Activated T-cell treated with anti-CD3 and anti-CD28 coated beads, Interleukin-2, amount 50 U/mL, for 4 hours (primary cell): ENCODE measurements at regions not wholly inside any gene's neighbourhood (a gene's known extent, or its start where the extent isn't known, plus 50 kb on each side); places are given as distances from the start of the nearest gene placed in this dataset.

ENCODE experiments used
- ATAC-seq, 2 donors: fragments of 200-7000 bp; cut with Tn5 transposase; one replicate each; pipeline ENCODE4 v1.10.0; 2021
- DNase-seq: peaks from one replicate; pipeline ENCODE4 v3.0.0-alpha.2; 2020
- H3K27me3 Mint-ChIP-seq: one replicate; pipeline ENCODE4 v1.8.0; 2021; ENCODE audit warnings: low read depth, mixed read lengths
- H3K36me3 Mint-ChIP-seq: one replicate; pipeline ENCODE4 v1.8.0; 2022; ENCODE audit warnings: mixed read lengths; ENCODE audit not compliant: insufficient read depth
- H3K4me1 Mint-ChIP-seq: one replicate; pipeline ENCODE4 v1.8.0; 2021; ENCODE audit warnings: low read depth, mixed read lengths
- H3K4me3 Mint-ChIP-seq: one replicate; pipeline ENCODE4 v1.8.0; 2021; ENCODE audit warnings: mild to moderate bottlenecking, moderate library complexity, mixed read lengths
- H3K9me3 Mint-ChIP-seq: one replicate; pipeline ENCODE4 v1.8.0; 2021; ENCODE audit warnings: mixed read lengths

DNA sequence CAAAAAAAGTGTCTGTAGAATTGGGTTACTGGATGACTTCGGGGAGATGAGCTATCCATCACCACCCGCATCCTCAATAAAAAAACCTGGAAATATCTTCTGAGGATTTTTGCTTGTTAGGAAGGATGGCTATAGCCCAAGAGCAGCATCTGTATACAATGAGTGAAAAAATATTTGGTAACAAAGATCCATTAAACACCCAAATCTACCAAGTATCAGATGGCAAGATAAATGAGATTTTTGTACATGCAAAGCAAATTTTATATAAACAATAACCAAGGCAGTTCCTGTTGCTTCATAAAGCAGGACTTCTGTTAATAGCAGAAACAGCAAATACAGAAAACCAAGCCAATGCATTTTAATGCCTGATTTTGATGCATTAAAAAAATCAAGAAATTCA, 166.6 kb downstream of the SLC28A3 start:
- no peak for DNase-seq
- Mint-ChIP-seq H3K9me3 (no peaks in the 10 kb centered on the region), H3K4me3 (no peak overlapping the region)

DNA sequence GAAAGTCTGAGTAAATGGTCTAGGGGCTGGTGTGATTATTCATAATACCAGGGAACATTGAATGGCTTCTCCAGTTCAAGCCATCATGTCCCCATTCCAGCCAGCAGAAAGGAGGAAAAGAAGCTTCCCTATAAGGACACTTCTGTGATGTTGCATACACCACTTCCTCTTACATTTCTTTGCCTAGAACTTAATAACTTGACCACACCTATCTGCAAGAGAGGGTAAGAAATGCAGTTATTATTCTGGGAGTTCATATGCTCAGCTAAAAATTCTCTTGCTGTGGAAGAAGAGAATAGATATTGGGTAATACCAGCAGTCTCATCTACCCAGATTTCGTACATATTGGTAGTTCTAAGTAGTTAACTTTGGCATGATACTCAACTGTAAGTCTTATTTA, 166.1 kb downstream of the SLC28A3 start:
- Mint-ChIP-seq H3K4me1 (no peaks in the 10 kb centered on the region), H3K4me3 (no peak overlapping the region), H3K27me3 (no peaks in the 10 kb centered on the region), H3K9me3 (no peaks in the 10 kb centered on the region), H3K36me3 (no peaks in the 10 kb centered on the region)
- ATAC-seq: no peak
- no peak for DNase-seq

More for the DNA sequence above, 166.6 kb downstream of the SLC28A3 start:
- Mint-ChIP-seq H3K36me3 (no peaks in the 10 kb centered on the region), H3K4me1 (no peaks in the 10 kb centered on the region), H3K27me3 (no peaks in the 10 kb centered on the region)
- ATAC-seq: no peak

DNA sequence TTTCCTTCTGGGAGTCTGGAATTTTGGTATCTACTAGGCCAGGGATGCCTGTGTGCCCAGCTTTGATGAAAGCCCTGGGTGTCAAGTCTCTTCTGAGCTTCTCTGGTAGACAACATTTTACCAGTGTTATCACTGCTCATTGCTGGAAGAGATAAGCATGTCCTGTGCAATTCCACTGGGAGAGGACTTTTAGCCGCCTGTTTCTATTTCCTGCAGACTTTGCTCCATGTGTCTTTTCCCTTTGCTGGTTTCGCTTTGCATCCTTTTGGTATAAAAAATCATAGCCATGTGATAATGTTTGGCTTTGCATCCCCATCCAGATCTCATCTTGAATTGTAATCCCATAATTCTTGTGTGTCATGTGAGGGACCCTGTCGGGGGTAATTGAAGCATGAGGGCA, 163.2 kb downstream of the SLC28A3 start:
- Mint-ChIP-seq H3K36me3 (no peaks in the 10 kb centered on the region), H3K9me3 (no peaks in the 10 kb centered on the region), H3K4me1 (no peaks in the 10 kb centered on the region), H3K27me3 (peaks cover 7% of the 10 kb centered on the region), H3K4me3 (no peak overlapping the region)
- ATAC-seq: no peak
- DNase-seq: no peak

DNA sequence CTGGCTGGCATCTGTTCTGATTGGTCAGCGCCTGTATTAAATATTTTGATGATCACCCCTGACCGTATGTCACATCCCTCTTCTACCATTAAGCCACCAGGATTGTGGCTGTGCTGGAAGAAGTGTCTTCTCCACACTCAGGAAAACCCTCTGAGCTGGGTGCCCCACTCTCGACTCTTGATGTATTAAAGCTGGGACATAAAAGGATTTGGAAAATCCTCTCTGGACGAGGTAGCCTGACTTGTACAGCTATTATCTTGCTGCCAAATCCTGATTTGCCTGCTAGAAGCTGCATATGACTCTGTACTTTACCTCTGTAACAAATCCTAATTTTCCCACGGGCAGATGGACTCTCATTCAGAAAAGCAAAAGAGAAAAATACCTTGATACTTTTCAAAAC, 161.0 kb downstream of the SLC28A3 start:
- DNase-seq (no peak), ATAC-seq (no peak)
- H3K27me3 Mint-ChIP-seq: peaks cover 7% of the 10 kb centered on the region
- no peaks in the 10 kb centered on the region for H3K36me3 Mint-ChIP-seq
- H3K9me3 Mint-ChIP-seq: no peaks in the 10 kb centered on the region
- no peaks in the 10 kb centered on the region for H3K4me1 Mint-ChIP-seq
- no peak overlapping the region for H3K4me3 Mint-ChIP-seq

DNA sequence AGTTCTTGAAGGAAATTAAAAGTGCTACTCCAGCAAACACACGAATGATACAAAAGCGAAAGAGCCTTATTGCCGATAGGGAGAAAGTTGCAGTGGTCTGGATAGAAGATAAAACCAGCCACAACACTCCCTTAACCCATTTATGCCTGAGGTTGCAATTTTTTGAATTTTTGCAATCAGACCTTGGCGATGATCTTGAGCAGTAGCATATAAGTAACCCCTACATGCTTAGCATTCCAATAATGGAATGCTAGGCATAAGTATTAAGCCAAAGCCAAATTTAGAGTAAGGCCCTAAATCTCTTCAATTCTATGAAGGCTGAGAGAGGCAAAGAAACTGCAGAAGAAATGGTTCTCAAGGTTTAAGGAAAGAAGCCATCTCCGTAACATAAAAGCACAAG, 153.5 kb downstream of the SLC28A3 start:
- no peaks in the 10 kb centered on the region for H3K9me3 Mint-ChIP-seq
- no peaks in the 10 kb centered on the region for H3K36me3 Mint-ChIP-seq
- no peak overlapping the region for H3K4me3 Mint-ChIP-seq
- peaks cover 2% of the 10 kb centered on the region for H3K27me3 Mint-ChIP-seq
- DNase-seq: no peak
- no peaks in the 10 kb centered on the region for H3K4me1 Mint-ChIP-seq
- ATAC-seq: no peak

DNA sequence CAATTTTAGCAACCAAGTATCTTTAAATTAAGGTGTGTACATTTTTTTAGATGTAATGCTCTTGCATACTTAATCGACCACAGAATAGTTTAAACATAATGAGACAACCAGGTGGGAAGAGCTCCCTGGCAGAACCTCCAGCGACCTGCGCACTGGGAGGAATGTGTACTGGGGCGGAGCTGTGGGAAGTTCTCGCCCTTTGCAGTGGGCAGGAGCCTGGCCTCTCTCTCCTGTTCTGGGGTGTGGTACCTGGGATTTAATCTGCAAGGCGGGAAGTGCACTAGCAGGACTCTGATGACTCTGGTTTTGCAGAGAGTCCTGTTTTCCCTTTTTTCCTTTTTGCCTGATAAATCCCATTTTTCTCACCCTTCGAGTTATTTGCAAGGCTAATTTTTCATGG, 150.7 kb downstream of the SLC28A3 start:
- Mint-ChIP-seq H3K4me1 (no peaks in the 10 kb centered on the region), H3K9me3 (no peaks in the 10 kb centered on the region), H3K4me3 (no peak overlapping the region), H3K36me3 (no peaks in the 10 kb centered on the region), H3K27me3 (peaks cover 4% of the 10 kb centered on the region)
- ATAC-seq (no peak), DNase-seq (no peak)

DNA sequence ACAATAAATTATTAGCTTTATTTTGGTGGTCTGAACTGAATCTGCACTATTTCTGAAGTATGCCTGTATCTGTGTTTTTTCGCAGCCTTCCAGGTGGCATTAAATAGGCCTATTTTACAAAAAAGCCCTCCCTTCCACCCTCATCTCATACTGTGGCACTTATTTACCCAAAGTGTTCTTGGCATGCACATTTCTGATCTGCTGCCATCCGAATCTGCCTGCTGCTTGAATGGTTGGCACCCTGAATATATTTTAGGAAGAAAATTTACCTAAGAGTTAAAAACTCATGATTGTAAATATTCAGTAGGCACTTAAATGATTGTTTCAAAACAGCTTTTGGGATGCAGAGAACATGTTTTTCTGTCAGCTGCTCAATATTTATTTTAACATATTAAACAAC, 150.1 kb downstream of the SLC28A3 start:
- H3K4me3 Mint-ChIP-seq: no peak overlapping the region
- no peak for ATAC-seq
- no peaks in the 10 kb centered on the region for H3K36me3 Mint-ChIP-seq
- H3K27me3 Mint-ChIP-seq: peaks cover 4% of the 10 kb centered on the region
- no peaks in the 10 kb centered on the region for H3K4me1 Mint-ChIP-seq
- no peak for DNase-seq
- H3K9me3 Mint-ChIP-seq: no peaks in the 10 kb centered on the region

DNA sequence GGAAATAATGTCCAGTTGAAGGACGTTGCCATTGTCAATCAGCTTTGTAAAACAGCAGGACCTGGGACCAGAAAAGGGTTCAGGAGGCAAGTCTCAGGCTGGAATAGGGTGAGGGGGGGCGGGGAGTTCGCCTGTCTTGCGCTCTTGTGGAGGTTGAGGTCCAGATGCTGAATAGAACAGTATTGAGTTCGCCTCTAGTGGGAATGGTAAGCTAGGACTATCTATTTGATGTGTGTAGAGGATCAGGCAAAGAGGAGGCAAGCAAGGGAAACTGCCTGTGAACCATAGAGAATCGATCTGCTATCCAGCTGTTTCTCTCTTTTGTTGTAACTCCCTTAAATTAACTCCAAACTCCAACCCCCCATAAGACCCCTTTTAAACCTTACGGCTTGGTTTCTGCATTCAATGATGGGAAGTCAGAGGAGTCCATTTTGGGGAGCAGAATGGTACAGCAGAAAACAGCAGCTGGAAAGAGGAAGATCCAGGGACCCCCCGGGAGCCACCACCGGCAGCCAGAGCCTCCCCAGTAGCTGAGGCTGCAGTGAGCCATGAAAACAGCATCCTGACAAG, 133.7 kb downstream of the SLC28A3 start:
- Mint-ChIP-seq H3K4me3 (no peak overlapping the region), H3K9me3 (no peaks in the 10 kb centered on the region), H3K4me1 (no peaks in the 10 kb centered on the region), H3K36me3 (no peaks in the 10 kb centered on the region), H3K27me3 (peaks cover 11% of the 10 kb centered on the region)
- DNase-seq: no peak
- ATAC-seq: no peak

DNA sequence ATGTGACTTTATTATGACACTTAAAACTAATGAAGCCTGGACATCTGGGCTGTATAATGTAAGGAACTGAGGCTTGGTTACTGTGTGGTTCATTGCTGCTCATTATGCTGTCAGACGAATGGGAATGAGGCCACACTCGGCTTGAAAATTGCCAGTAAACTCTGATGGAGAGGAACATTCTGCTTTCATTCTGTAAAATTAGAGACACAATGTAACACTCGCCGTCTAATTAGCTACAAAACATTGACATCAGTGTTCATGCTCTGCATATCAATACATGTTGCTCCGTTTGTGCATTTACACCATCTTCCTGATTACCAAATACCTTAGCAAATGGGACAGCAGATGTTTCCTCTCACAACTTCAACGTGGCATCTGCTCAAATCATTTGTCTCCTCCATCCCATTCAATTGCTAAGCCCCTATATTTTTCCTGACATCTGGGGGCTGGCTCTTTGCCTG, 133.0 kb downstream of the SLC28A3 start:
- Mint-ChIP-seq H3K36me3 (no peaks in the 10 kb centered on the region), H3K4me3 (no peak overlapping the region), H3K4me1 (no peaks in the 10 kb centered on the region), H3K9me3 (no peaks in the 10 kb centered on the region), H3K27me3 (peaks cover 7% of the 10 kb centered on the region)
- ATAC-seq: no peak
- no peak for DNase-seq

DNA sequence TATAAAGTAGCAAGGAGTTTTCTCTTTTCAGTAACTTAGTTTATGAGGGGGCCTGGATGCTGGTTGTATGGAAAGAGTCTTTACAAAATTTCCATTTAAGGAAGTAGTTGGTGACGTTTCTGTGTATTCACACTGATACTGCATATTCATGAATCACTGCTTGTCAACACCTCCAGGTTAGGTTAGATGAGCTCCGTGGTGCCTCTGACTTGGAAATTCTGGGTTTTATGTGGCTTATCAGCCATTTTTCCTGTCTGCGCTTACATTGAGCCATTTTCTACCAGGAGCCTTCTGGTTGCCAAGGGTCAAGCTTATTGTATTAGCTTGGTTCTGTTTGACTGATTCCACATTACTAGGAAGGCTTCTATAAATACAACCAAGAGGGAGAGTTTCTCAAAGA, 128.3 kb downstream of the SLC28A3 start:
- DNase-seq: no peak
- H3K36me3 Mint-ChIP-seq: no peaks in the 10 kb centered on the region
- no peak for ATAC-seq
- H3K4me3 Mint-ChIP-seq: no peak overlapping the region
- H3K9me3 Mint-ChIP-seq: no peaks in the 10 kb centered on the region
- no peaks in the 10 kb centered on the region for H3K27me3 Mint-ChIP-seq
- no peaks in the 10 kb centered on the region for H3K4me1 Mint-ChIP-seq

DNA sequence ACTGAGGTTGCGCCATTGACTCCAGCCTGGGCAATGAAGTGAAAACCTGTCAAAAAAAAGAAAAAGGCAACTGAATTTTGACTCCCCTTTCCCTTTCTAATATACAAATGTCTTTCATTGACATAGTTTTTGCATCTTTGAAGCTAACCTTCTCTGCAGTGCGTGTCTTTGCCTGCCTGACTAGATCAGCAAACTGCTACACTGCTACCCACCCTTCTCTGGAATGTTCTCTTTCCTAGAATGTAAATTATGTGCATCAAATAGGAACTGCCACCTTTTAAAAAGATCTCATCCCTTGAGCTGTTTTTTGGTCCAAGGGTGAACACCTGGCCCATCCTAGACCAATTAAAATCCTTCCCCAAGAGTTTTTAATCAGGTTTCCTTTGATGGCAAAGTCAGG, 127.6 kb downstream of the SLC28A3 start:
- Mint-ChIP-seq H3K4me1 (no peaks in the 10 kb centered on the region), H3K4me3 (no peak overlapping the region), H3K27me3 (no peaks in the 10 kb centered on the region), H3K9me3 (no peaks in the 10 kb centered on the region), H3K36me3 (no peaks in the 10 kb centered on the region)
- no peak for DNase-seq
- no peak for ATAC-seq

DNA sequence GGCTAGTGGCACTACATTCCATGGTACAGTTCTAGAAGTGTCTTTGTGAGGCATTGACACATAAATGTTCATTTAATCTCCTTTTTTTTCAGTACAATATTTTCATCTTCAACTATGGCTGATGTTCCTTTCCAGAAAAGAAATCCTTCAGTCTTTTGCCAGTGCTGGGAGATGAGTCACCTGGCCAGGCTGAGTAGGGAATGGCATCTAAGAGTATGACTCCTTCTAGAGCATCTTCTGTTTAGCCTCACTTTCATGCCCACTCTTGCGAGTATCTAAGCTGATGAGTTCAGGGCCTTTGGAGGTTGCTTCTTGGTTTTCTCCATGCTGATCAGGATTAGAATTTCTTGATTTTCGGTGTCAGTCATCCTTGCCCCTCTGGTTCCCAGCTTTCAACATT, 124.4 kb downstream of the SLC28A3 start:
- no peak overlapping the region for H3K4me3 Mint-ChIP-seq
- DNase-seq (no peak), ATAC-seq (no peak)
- no peaks in the 10 kb centered on the region for H3K9me3 Mint-ChIP-seq
- no peaks in the 10 kb centered on the region for H3K27me3 Mint-ChIP-seq
- no peaks in the 10 kb centered on the region for H3K4me1 Mint-ChIP-seq
- H3K36me3 Mint-ChIP-seq: no peaks in the 10 kb centered on the region

DNA sequence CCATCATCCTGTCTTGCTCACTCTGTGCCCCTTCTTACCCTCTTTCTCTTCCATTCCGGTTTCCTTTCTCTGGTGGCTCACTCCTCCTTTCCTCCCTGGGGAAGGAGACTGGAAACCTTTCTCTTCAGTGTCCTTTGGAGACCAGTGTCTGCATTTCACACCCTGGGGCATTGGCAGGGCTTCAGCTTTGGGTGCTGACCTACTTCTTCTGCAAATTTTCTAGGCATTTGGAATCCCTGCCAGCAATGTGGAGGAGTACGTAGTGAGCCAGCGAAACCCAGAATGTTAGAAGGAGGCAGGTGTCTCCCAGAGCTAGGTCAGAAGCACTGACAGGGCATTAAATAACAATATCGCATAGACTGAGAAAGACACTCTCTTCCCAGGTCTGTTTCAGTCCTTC, 122.2 kb downstream of the SLC28A3 start:
- Mint-ChIP-seq H3K9me3 (peaks cover 6% of the 10 kb centered on the region), H3K27me3 (no peaks in the 10 kb centered on the region), H3K4me1 (no peaks in the 10 kb centered on the region), H3K36me3 (no peaks in the 10 kb centered on the region), H3K4me3 (no peak overlapping the region)
- ATAC-seq (no peak), DNase-seq (no peak)

DNA sequence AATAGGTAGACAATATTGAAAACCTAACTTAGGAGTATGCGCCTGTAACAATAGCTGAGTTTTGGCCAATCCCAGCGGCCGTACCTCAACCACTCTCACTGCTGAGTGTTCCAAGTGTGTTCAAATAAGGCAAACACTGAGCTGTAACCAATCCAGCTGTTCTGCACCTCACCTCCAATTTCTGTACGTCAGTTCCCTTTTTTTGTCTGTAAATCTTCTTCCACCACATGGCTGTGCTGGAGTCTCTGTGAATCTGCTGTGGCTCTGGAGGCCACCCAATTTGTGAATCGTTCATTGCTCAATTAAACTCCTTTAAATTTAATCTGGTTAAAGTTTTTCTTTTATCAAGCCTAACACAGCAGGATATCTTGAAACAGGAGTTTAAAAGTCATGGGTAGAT, 116.3 kb downstream of the SLC28A3 start:
- Mint-ChIP-seq H3K27me3 (peaks cover 2% of the 10 kb centered on the region), H3K4me1 (no peaks in the 10 kb centered on the region), H3K4me3 (no peak overlapping the region), H3K36me3 (no peaks in the 10 kb centered on the region), H3K9me3 (peaks cover 6% of the 10 kb centered on the region)
- ATAC-seq (no peak), DNase-seq (no peak)
